Mesenchymal stem cell (in vitro differentiated cells and primary cell): ENCODE measurements at regions not wholly inside any gene's neighbourhood (a gene's known extent, or its start where the extent isn't known, plus 50 kb on each side); places are given as distances from the start of the nearest gene placed in this dataset.
A peak's percentile ranks its signal among the peaks of the same experiment; 100 is the strongest.

ENCODE experiments used
- DNase-seq: peaks from one replicate; pipeline ENCODE4 v3.0.0-alpha.2; 2013
- H2AFZ ChIP-seq: one replicate; pipeline ENCODE4 v1.6.1; 2013; ENCODE audit warnings: low read depth, mild to moderate bottlenecking, control low read depth, inconsistent platforms, low read length, moderate library complexity
- H2AK5ac ChIP-seq: 2 replicates; pipeline ENCODE4 v1.6.1; 2013; ENCODE audit warnings: low read length, moderate library complexity, mild to moderate bottlenecking, inconsistent platforms; ENCODE audit not compliant: severe bottlenecking
- H2BK120ac ChIP-seq: one replicate; pipeline ENCODE4 v1.6.1; 2013; ENCODE audit warnings: low read depth, mild to moderate bottlenecking, inconsistent platforms, low read length, moderate library complexity
- H2BK12ac ChIP-seq, 2 experiments: one replicate each; pipeline ENCODE4 v1.6.1; 2013; ENCODE audit warnings: inconsistent platforms in 2 of 2, low read length in 2 of 2, mild to moderate bottlenecking in 2 of 2, moderate library complexity in 2 of 2, control low read depth in 1 of 2
- H2BK15ac ChIP-seq: one replicate; pipeline ENCODE4 v1.6.1; 2013; ENCODE audit warnings: mild to moderate bottlenecking, low read depth, inconsistent platforms; ENCODE audit not compliant: poor library complexity, severe bottlenecking
- H2BK5ac ChIP-seq: 2 replicates; pipeline ENCODE4 v1.6.1; 2013; ENCODE audit warnings: low read depth, mild to moderate bottlenecking, low read length, control low read depth, inconsistent platforms; ENCODE audit not compliant: poor library complexity, severe bottlenecking
- H3K14ac ChIP-seq, 2 experiments: one replicate each; pipeline ENCODE4 v1.6.1; 2013; ENCODE audit warnings: inconsistent platforms in 2 of 2, low read length in 2 of 2, control low read depth in 1 of 2, mild to moderate bottlenecking in 1 of 2, moderate library complexity in 1 of 2
- H3K18ac ChIP-seq, 2 experiments: one replicate each; pipeline ENCODE4 v1.6.1; 2013; ENCODE audit warnings: inconsistent platforms in 2 of 2, low read length in 2 of 2, control low read depth in 1 of 2, low read depth in 1 of 2, mild to moderate bottlenecking in 1 of 2
- H3K23ac ChIP-seq, 2 experiments: one replicate each; pipeline ENCODE4 v1.6.1; 2013; ENCODE audit warnings: inconsistent platforms in 2 of 2, low read length in 2 of 2, mild to moderate bottlenecking in 2 of 2, moderate library complexity in 2 of 2, control low read depth in 1 of 2
- H3K27ac ChIP-seq: 2 replicates; pipeline ENCODE4 v1.5.1; 2013; ENCODE audit warnings: mild to moderate bottlenecking, moderate library complexity, low read length, control low read depth, inconsistent platforms; ENCODE audit not compliant: poor library complexity, severe bottlenecking
- H3K27me3 ChIP-seq, 2 experiments: 2 replicates each; pipeline versions ENCODE4 v1.6.1 to v1.7.0; 2013; ENCODE audit warnings: low read length in 2 of 2, mild to moderate bottlenecking in 2 of 2, moderate library complexity in 2 of 2, control low read depth in 1 of 2, inconsistent platforms in 1 of 2; ENCODE audit not compliant: control insufficient read depth in 1 of 2, insufficient read depth in 1 of 2
- H3K36me3 ChIP-seq, 2 experiments: 2 replicates each; pipeline versions ENCODE4 v1.6.1 to v1.7.0; 2013; ENCODE audit warnings: low read length in 2 of 2, control low read depth in 1 of 2, inconsistent platforms in 1 of 2, low read depth in 1 of 2, mild to moderate bottlenecking in 1 of 2; ENCODE audit not compliant: insufficient read depth in 2 of 2, control insufficient read depth in 1 of 2
- H3K4ac ChIP-seq, 2 experiments: one replicate each; pipeline ENCODE4 v1.6.1; 2013; ENCODE audit warnings: inconsistent platforms in 2 of 2, low read length in 2 of 2, mild to moderate bottlenecking in 2 of 2, moderate library complexity in 2 of 2, control low read depth in 1 of 2, low read depth in 1 of 2
- H3K4me1 ChIP-seq: 2 replicates; pipeline ENCODE4 v1.6.1; 2013; ENCODE audit warnings: low read depth, low read length, control low read depth; ENCODE audit not compliant: control insufficient read depth, insufficient read depth
- H3K4me2 ChIP-seq: 2 replicates; pipeline ENCODE4 v1.6.1; 2013; ENCODE audit warnings: low read length, mild to moderate bottlenecking, inconsistent platforms; ENCODE audit not compliant: poor library complexity, severe bottlenecking
- H3K4me3 ChIP-seq, 2 experiments: 2 replicates each; pipeline versions ENCODE4 v1.5.1 to v1.7.0; 2013; ENCODE audit warnings: low read length in 2 of 2, mild to moderate bottlenecking in 2 of 2, control low read depth in 1 of 2, low read depth in 1 of 2; ENCODE audit not compliant: insufficient read depth in 1 of 2
- H3K79me1 ChIP-seq: replicated peaks from 2 replicates; pipeline ENCODE4 v1.6.1; 2013; ENCODE audit warnings: mild to moderate bottlenecking, control low read depth, low read length, inconsistent platforms; ENCODE audit not compliant: poor library complexity, severe bottlenecking
- H3K9ac ChIP-seq: 2 replicates; pipeline ENCODE4 v1.7.0; 2013; ENCODE audit warnings: mild to moderate bottlenecking, low read length, moderate library complexity
- H3K9me3 ChIP-seq: 2 replicates; pipeline ENCODE4 v1.7.0; 2013; ENCODE audit warnings: mild to moderate bottlenecking, low read length; ENCODE audit not compliant: control insufficient read depth
- H4K8ac ChIP-seq: one replicate; pipeline ENCODE4 v1.6.1; 2013; ENCODE audit warnings: inconsistent platforms, mild to moderate bottlenecking, low read length, moderate library complexity
- H4K91ac ChIP-seq: one replicate; pipeline ENCODE4 v1.6.1; 2013; ENCODE audit warnings: mild to moderate bottlenecking, low read length, inconsistent platforms
- WGBS: methylation state at CpG from one replicate; pipeline ENCODE4 v1.1.7; 2013; ENCODE audit warnings: mixed read lengths; 5-methylcytosine and 5-hydroxymethylcytosine counted together

DNA sequence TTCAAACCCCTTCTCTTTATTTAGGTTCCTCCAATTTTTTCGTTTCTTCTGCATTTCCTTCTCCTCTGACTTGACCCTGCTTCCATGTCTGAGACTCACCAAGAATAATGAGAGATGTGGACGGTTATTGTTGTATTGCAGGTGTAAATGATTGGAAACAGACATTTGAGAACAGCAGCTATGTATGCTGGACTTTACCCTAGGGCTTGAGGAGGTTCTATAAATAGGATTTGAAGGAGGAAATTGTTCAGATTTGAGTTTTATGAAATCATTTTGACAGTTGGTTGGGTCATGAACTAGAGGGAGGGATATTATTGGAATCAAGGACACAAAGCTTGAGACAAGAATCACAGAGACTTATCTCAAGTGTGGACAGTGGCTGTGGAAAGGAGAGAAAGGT is 614.6 kb upstream of the CPEB2 start:
- H3K79me1 ChIP-seq, result no peaks in the 10 kb centered on the region
- no peak overlapping the region for H3K9ac ChIP-seq
- WGBS, result 39% methylated on average over 2 of the region's 2 CpGs
- DNase-seq, result no peak
- H3K36me3 ChIP-seq, result no peaks in the 10 kb centered on the region
- no peak overlapping the region for H3K4ac ChIP-seq
- no peak overlapping the region for H3K4me2 ChIP-seq
- no peak overlapping the region for H3K23ac ChIP-seq
- H2BK120ac ChIP-seq, result no peak overlapping the region
- no peak overlapping the region for H3K18ac ChIP-seq
- H2AK5ac ChIP-seq, result no peak overlapping the region
- H3K27ac ChIP-seq, result no peak overlapping the region
- H2AFZ ChIP-seq, result no peak overlapping the region
- no peak overlapping the region for H2BK5ac ChIP-seq
- H3K27me3 ChIP-seq, result no peaks in the 10 kb centered on the region
- no peak overlapping the region for H2BK15ac ChIP-seq
- H3K14ac ChIP-seq, result no peak overlapping the region
- H4K8ac ChIP-seq, result no peak overlapping the region
- H4K91ac ChIP-seq, result no peak overlapping the region
- no peaks in the 10 kb centered on the region for H3K4me1 ChIP-seq
- H3K4me3 ChIP-seq, result no peak overlapping the region
- H2BK12ac ChIP-seq, result no peak overlapping the region
- no peaks in the 10 kb centered on the region for H3K9me3 ChIP-seq

DNA sequence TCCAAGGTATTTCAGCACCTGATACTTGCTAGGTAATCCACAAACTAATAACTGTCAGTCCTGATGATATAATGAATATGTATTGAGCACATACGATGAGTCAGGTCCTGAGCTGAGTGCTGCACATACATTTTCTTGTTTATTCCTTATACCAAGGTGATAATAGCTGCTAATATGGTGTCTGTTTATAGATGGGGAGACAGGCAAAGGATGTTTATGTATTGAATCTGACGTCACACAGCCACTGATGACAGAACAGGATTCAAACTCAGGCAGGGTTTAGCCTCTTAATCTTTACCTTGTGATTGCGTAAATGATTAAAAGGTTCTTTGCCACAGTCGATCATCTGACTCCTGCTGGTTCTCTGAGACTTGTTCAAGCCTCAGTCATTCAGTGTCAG is 609.9 kb upstream of the CPEB2 start:
- Histone ChIP-seq H3K4me3 (no peak overlapping the region), H2BK5ac (no peak overlapping the region), H2BK12ac (no peak overlapping the region), H3K18ac (no peak overlapping the region), H2AK5ac (no peak overlapping the region), H4K91ac (no peak overlapping the region), H3K4me2 (no peak overlapping the region), H3K4me1 (no peaks in the 10 kb centered on the region), H2BK15ac (no peak overlapping the region), H3K27ac (no peak overlapping the region), H3K36me3 (no peaks in the 10 kb centered on the region), H3K14ac (no peak overlapping the region), H3K9me3 (no peaks in the 10 kb centered on the region), H3K27me3 (no peaks in the 10 kb centered on the region), H2BK120ac (no peak overlapping the region), H3K4ac (no peak overlapping the region), H2AFZ (no peak overlapping the region), H3K79me1 (no peaks in the 10 kb centered on the region), H3K9ac (no peak overlapping the region), H4K8ac (no peak overlapping the region), H3K23ac (no peak overlapping the region)
- 54% methylated on average over 4 of the region's 4 CpGs for WGBS
- DNase-seq, result no peak

DNA sequence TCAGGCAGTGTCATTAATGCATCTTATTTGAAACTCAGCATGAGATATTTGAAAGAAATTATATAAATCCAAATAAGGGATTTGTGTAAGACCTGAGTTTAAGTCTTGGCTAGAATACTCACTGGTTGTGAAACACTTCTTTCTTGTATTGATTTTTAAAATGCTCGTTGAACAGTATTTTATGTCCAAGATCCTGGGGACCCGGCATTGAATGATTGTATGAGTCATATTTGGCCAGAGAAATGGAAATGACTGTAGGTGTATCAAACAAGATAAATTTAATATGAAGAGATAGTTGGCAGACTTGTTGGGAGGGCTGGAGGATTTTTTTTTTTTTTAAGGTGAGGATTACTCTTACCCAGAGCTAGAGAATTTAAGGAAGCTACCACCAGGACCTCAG is 606.1 kb upstream of the CPEB2 start:
- H3K79me1 ChIP-seq, result no peaks in the 10 kb centered on the region
- no peak overlapping the region for H3K4ac ChIP-seq
- no peak overlapping the region for H3K18ac ChIP-seq
- no peak overlapping the region for H2BK12ac ChIP-seq
- no peaks in the 10 kb centered on the region for H3K36me3 ChIP-seq
- 73% methylated on average over 2 of the region's 2 CpGs for WGBS
- H2AK5ac ChIP-seq, result no peak overlapping the region
- H3K14ac ChIP-seq, result no peak overlapping the region
- no peak overlapping the region for H2AFZ ChIP-seq
- H3K4me1 ChIP-seq, result no peaks in the 10 kb centered on the region
- H4K91ac ChIP-seq, result no peak overlapping the region
- no peak overlapping the region for H3K4me3 ChIP-seq
- H2BK5ac ChIP-seq, result no peak overlapping the region
- no peak for DNase-seq
- no peaks in the 10 kb centered on the region for H3K9me3 ChIP-seq
- H4K8ac ChIP-seq, result no peak overlapping the region
- H2BK120ac ChIP-seq, result no peak overlapping the region
- H3K9ac ChIP-seq, result no peak overlapping the region
- H3K27ac ChIP-seq, result no peak overlapping the region
- no peak overlapping the region for H3K4me2 ChIP-seq
- H2BK15ac ChIP-seq, result no peak overlapping the region
- H3K23ac ChIP-seq, result no peak overlapping the region
- no peaks in the 10 kb centered on the region for H3K27me3 ChIP-seq

DNA sequence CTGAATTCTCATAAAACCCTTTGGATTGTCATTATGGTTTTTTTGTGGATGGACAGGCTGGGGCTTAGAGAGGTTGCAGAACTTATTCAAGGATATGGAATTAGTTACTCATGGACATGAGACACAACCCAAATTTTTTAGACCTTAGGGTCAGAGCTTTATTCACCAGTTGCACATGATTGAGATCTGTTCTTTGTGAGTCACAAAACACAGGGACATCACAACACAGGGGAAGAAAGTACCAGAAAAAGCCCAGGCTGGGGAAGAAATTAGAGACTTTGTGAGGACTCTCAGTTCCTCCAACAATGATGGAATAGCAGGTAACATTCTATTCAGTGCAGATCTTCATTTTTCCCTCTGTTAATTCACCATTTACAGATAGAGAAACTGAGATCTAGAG is 602.4 kb upstream of the CPEB2 start:
- H3K14ac ChIP-seq, result no peak overlapping the region
- no peak overlapping the region for H2AFZ ChIP-seq
- H3K9ac ChIP-seq, result peak overlapping the region; percentile 70
- no peak overlapping the region for H2BK15ac ChIP-seq
- H2BK5ac ChIP-seq, result no peak overlapping the region
- H3K79me1 ChIP-seq, result no peaks in the 10 kb centered on the region
- no peak overlapping the region for H3K27ac ChIP-seq
- no peak for DNase-seq
- H3K36me3 ChIP-seq, result no peaks in the 10 kb centered on the region
- H4K8ac ChIP-seq, result no peak overlapping the region
- H2BK120ac ChIP-seq, result no peak overlapping the region
- no peak overlapping the region for H3K4ac ChIP-seq
- H3K4me2 ChIP-seq, result no peak overlapping the region
- H3K4me3 ChIP-seq, result no peak overlapping the region
- H2AK5ac ChIP-seq, result no peak overlapping the region
- H4K91ac ChIP-seq, result no peak overlapping the region
- H2BK12ac ChIP-seq, result no peak overlapping the region
- H3K27me3 ChIP-seq, result no peaks in the 10 kb centered on the region
- H3K18ac ChIP-seq, result no peak overlapping the region
- no peaks in the 10 kb centered on the region for H3K9me3 ChIP-seq
- H3K23ac ChIP-seq, result no peak overlapping the region
- no peaks in the 10 kb centered on the region for H3K4me1 ChIP-seq
